Muscle layer of colon (tissue), 2 donors: ENCODE measurements at regions not wholly inside any gene's neighbourhood (a gene's known extent, or its start where the extent isn't known, plus 50 kb on each side); places are given as distances from the start of the nearest gene placed in this dataset.

ENCODE experiments used
- H3K27ac ChIP-seq: one replicate; pipeline ENCODE4 v1.7.0; 2013; ENCODE audit warnings: low read depth, mild to moderate bottlenecking, low read length, moderate library complexity
- H3K27me3 ChIP-seq, 2 donors: one replicate each; pipeline ENCODE4 v1.7.0; 2013; ENCODE audit warnings: low read length in 2 of 2, mild to moderate bottlenecking in 2 of 2; ENCODE audit not compliant: insufficient read depth in 2 of 2, control insufficient read depth in 1 of 2
- H3K36me3 ChIP-seq: one replicate; pipeline ENCODE4 v1.7.0; 2013; ENCODE audit warnings: mild to moderate bottlenecking, low read length; ENCODE audit not compliant: insufficient read depth
- H3K4me1 ChIP-seq: one replicate; pipeline ENCODE4 v1.7.0; 2013; ENCODE audit warnings: mild to moderate bottlenecking, low read length; ENCODE audit not compliant: insufficient read depth
- H3K4me3 ChIP-seq, 2 donors: one replicate each; pipeline ENCODE4 v1.7.0; 2013; ENCODE audit warnings: low read length in 2 of 2, low read depth in 1 of 2, mild to moderate bottlenecking in 1 of 2, moderate library complexity in 1 of 2
- H3K9ac ChIP-seq: one replicate; pipeline ENCODE4 v1.7.0; 2013; ENCODE audit warnings: low read length
- H3K9me3 ChIP-seq: one replicate; pipeline ENCODE4 v1.7.0; 2013; ENCODE audit warnings: mild to moderate bottlenecking, low read length
- donor health status: abdominal sarcoma.
- donor health status: Adenocarcinoma of cecum.

DNA sequence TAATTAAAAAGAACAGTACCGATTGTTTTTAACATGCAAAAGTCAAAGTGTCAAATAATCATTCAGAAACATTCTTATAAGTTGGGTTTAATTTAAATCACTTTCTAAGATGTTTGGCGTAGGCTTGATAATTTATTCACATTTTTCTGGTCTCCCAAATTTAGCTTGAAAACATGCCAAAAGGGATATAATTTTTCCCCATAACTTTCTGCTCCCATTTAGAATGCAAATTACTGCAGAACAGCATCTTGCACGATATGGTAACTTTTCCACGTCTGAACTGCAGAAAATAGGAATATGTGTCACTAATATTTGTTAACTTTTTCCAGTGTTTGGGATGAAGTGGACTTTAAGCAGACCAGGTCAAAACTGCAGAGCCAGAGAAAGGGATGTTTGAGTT lies 1592.4 kb upstream of the SEL1L start:
- H3K27me3 ChIP-seq = no peaks in the 10 kb centered on the region
- no peaks in the 10 kb centered on the region for H3K36me3 ChIP-seq
- H3K27ac ChIP-seq = no peak overlapping the region
- H3K9me3 ChIP-seq = no peaks in the 10 kb centered on the region
- H3K9ac ChIP-seq = no peak overlapping the region
- H3K4me3 ChIP-seq = no peak overlapping the region
- H3K4me1 ChIP-seq = no peaks in the 10 kb centered on the region

DNA sequence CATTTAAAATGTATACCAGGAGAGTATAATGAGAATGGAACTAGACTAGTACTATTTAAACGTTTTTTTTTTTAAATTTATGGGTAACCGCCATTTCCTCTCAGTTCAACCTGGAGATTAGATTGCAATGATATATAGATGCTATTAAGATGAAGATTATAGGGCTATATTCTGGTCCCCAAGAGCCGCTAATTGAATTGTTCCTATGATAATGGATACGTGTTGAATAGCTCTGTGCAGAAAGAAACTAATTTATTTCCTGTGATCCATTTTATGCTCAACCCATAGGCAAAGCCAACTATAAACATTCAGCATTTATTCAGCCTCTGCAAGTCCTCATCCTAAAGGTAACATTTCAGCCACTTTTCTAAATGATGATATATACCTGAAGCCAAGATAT lies 1595.1 kb upstream of the SEL1L start:
- H3K27me3 ChIP-seq = no peaks in the 10 kb centered on the region
- H3K27ac ChIP-seq = no peak overlapping the region
- no peaks in the 10 kb centered on the region for H3K9me3 ChIP-seq
- H3K4me3 ChIP-seq = no peak overlapping the region
- no peaks in the 10 kb centered on the region for H3K36me3 ChIP-seq
- H3K9ac ChIP-seq = no peak overlapping the region
- H3K4me1 ChIP-seq = no peaks in the 10 kb centered on the region

- Histone ChIP-seq H3K9ac (no peak overlapping the region), H3K27me3 (no peaks in the 10 kb centered on the region), H3K4me1 (no peaks in the 10 kb centered on the region)
Observed at GRCh38 chr14:83129496-83129895, 1595.8 kb upstream of the SEL1L start.

GRCh38 chr14:83133981-83134645 lies 1600.5 kb upstream of the SEL1L start:
- no peak overlapping the region for H3K4me3 ChIP-seq
- no peaks in the 10 kb centered on the region for H3K36me3 ChIP-seq
- H3K27me3 ChIP-seq = no peaks in the 10 kb centered on the region
- H3K9me3 ChIP-seq = no peaks in the 10 kb centered on the region
- no peak overlapping the region for H3K9ac ChIP-seq
- no peak overlapping the region for H3K27ac ChIP-seq
- no peaks in the 10 kb centered on the region for H3K4me1 ChIP-seq

More at GRCh38 chr14:83129496-83129895, 1595.8 kb upstream of the SEL1L start:
- H3K4me3 ChIP-seq = no peak overlapping the region
- H3K36me3 ChIP-seq = no peaks in the 10 kb centered on the region
- H3K27ac ChIP-seq = no peak overlapping the region
- H3K9me3 ChIP-seq = no peaks in the 10 kb centered on the region

DNA sequence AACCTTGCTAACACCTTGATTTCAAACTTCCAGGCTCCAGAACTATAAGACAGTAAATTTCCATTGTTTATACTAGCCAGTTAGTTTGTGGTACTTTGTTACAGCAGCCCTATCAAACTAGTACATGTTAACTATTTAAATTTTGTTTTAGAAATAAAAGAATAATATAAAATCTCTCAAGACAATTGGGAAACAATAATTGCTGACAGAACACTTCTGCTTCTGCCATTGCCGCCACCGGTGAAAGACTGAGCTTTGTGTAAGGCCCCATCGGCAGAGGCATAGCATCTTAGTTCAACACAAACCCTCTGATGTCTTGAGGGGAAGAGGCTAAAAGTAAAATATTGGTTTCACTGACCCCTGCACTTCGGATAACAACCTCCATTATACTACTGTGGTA lies 1607.1 kb upstream of the SEL1L start:
- Histone ChIP-seq H3K36me3 (no peaks in the 10 kb centered on the region), H3K9ac (no peak overlapping the region), H3K27ac (no peak overlapping the region), H3K4me1 (no peaks in the 10 kb centered on the region), H3K9me3 (no peaks in the 10 kb centered on the region), H3K27me3 (no peaks in the 10 kb centered on the region), H3K4me3 (no peak overlapping the region)

DNA sequence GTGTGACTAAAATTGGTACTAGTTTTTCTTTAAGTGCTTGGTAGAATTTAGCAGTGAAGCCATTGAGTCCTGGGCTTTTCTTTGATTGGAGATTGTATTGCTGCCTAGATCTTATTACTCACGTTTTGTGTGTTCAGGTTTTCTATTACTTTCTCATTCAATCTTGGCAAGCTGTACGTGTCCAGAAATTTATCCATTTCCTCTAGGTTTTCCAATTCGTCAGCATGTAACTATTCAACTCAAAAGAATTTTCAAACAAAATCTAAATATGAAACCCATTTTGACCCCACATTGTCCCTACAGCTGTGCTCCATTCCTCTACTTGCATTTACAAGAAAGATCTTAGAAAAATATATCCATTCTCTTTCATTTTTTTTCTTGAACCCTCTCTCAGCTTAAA lies 1613.4 kb upstream of the SEL1L start:
- Histone ChIP-seq H3K36me3 (no peaks in the 10 kb centered on the region), H3K9ac (no peak overlapping the region)

GRCh38 chr14:83151571-83151970 lies 1617.9 kb upstream of the SEL1L start:
- no peak overlapping the region for H3K9ac ChIP-seq
- H3K9me3 ChIP-seq = no peaks in the 10 kb centered on the region
- H3K4me3 ChIP-seq = no peak overlapping the region
- no peaks in the 10 kb centered on the region for H3K36me3 ChIP-seq
- no peak overlapping the region for H3K27ac ChIP-seq
- no peaks in the 10 kb centered on the region for H3K4me1 ChIP-seq
- no peaks in the 10 kb centered on the region for H3K27me3 ChIP-seq

More for the DNA sequence above, 1613.4 kb upstream of the SEL1L start:
- H3K9me3 ChIP-seq = no peaks in the 10 kb centered on the region
- H3K4me1 ChIP-seq = no peaks in the 10 kb centered on the region
- H3K4me3 ChIP-seq = no peak overlapping the region
- no peaks in the 10 kb centered on the region for H3K27me3 ChIP-seq
- no peak overlapping the region for H3K27ac ChIP-seq

DNA sequence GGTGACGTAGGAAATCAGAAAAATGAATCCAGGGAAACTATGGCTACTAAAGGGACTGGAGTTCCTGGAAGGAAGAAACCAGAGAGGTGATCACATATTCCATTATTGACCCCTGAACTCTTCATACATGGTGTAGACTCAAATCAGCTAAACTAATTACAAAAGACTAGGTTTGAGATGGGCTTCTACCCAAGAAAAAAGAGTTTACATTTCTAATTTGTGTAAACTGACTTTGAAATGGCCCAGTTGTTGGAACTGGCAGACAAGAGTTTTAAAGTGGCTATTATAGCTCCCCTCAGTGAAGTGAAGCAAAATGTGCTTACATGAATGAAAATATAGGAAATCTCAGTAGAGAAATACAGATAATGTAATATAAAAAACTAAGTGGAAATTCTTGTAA lies 1619.4 kb upstream of the SEL1L start:
- Histone ChIP-seq H3K4me1 (no peaks in the 10 kb centered on the region), H3K4me3 (no peak overlapping the region), H3K36me3 (no peaks in the 10 kb centered on the region), H3K27ac (no peak overlapping the region), H3K9ac (no peak overlapping the region), H3K27me3 (no peaks in the 10 kb centered on the region), H3K9me3 (no peaks in the 10 kb centered on the region)

DNA sequence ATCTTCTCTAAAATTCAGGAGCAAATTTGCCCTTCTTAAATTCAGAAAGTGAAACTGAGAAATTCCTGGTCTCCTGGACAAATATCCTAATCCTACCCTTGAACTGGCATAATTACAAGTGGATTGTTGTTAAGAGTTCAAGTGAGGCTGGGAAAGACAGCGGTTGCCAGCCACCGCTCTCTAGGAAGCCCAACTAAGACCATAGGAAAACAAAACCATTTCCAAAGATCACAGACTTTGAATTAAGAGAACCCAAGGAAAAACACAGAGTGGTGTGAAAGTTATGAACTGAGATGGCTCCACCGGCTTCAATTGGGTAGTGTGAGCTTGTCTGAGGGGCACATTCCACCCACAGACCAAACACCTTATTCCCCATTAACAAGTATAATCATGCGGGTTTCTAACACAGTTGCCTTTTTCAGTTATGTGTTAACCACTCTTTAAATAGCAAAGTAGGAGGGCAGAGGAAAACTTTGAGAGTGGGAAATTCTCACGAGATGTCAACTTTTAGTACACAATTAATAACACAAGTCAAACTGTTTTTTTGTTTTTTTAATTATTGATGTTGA lies 1628.8 kb upstream of the SEL1L start:
- H3K4me1 ChIP-seq = no peaks in the 10 kb centered on the region
- no peak overlapping the region for H3K27ac ChIP-seq
- no peak overlapping the region for H3K4me3 ChIP-seq
- H3K9me3 ChIP-seq = no peaks in the 10 kb centered on the region
- no peaks in the 10 kb centered on the region for H3K36me3 ChIP-seq
- H3K27me3 ChIP-seq = no peaks in the 10 kb centered on the region
- no peak overlapping the region for H3K9ac ChIP-seq

GRCh38 chr14:83163016-83163415 lies 1629.4 kb upstream of the SEL1L start:
- H3K9ac ChIP-seq = no peak overlapping the region
- no peaks in the 10 kb centered on the region for H3K36me3 ChIP-seq
- H3K27ac ChIP-seq = no peak overlapping the region
- H3K4me1 ChIP-seq = no peaks in the 10 kb centered on the region
- H3K4me3 ChIP-seq = no peak overlapping the region
- H3K27me3 ChIP-seq = no peaks in the 10 kb centered on the region
- H3K9me3 ChIP-seq = no peaks in the 10 kb centered on the region

GRCh38 chr14:83164016-83164415 lies 1630.4 kb upstream of the SEL1L start:
- Histone ChIP-seq H3K4me1 (no peaks in the 10 kb centered on the region), H3K36me3 (no peaks in the 10 kb centered on the region), H3K9ac (no peak overlapping the region), H3K27me3 (no peaks in the 10 kb centered on the region), H3K9me3 (no peaks in the 10 kb centered on the region), H3K27ac (no peak overlapping the region), H3K4me3 (no peak overlapping the region)

DNA sequence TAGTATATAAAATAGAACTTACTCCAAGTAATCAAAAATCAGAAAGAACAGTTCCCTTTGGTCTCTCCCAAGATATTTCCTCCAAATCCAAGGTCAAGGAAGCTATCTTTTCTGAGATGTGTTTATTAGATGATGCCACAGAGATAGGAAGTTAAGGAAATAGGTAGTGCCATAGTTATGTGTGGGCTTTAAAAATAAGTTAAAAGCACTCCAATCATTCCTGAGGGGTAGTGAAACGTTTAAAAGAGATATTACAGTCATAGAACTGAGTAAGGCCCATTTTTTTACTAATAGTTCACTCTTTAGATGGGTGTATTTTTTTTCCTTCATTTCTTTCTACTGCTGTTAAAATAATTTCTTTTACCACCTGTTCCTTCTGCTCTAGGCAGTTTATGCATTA lies 1630.9 kb upstream of the SEL1L start:
- H3K4me1 ChIP-seq = no peaks in the 10 kb centered on the region
- no peak overlapping the region for H3K4me3 ChIP-seq
- H3K36me3 ChIP-seq = no peaks in the 10 kb centered on the region
- H3K27me3 ChIP-seq = no peaks in the 10 kb centered on the region
- no peak overlapping the region for H3K9ac ChIP-seq
- H3K27ac ChIP-seq = no peak overlapping the region
- H3K9me3 ChIP-seq = no peaks in the 10 kb centered on the region
